NOMO-1 treated with DMSO at 0.1 percent for 48 hours (cell line): ENCODE measurements at regions not wholly inside any gene's neighbourhood (a gene's known extent, or its start where the extent isn't known, plus 50 kb on each side); places are given as distances from the start of the nearest gene placed in this dataset.

Source experiments
- DNase-seq: peaks from one replicate; lab custom pipeline; 2025; ENCODE audit not compliant: unreplicated experiment; lab: John Stamatoyannopoulos, UW

- DNase-seq, result no peak
Observed at GRCh38 chr2:150601280-150602038, 114.0 kb upstream of the RND3 start.

- no peak for DNase-seq
Observed at GRCh38 chr2:150599889-150600288, 112.4 kb upstream of the RND3 start.

- no peak for DNase-seq
Observed at GRCh38 chr2:150598383-150598782, 110.9 kb upstream of the RND3 start.

DNA sequence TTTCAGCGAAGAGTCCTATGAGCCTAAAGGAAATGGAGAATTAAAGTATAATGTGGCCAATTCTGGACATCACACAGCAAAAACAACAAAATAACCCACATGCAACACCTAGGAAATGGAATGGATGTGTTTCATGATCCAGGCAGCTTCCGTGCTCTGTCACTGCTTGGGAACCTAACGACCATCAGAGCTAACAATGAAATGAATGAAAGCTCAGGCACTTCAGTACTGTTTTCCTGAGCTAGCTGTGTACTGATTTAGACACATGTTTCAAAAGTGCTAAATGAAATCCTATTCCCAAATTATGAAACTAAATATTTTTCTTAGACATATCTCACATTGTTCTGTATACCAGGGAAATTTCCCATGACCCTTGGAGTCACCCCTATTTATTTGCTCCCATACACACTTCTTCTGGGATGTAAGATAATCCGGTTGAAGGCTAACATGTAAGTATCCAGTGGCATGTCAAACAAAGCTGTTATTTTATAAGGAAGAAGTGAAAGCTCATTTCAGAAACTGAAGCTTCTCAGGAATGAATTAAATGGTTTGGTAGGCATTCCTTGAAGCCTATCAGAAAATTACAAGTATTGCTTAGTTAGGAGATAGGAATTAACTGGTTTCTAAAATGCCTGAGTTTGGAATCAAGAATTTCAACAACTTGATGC is 108.5 kb upstream of the RND3 start:
- DNase-seq, result no peak

DNA sequence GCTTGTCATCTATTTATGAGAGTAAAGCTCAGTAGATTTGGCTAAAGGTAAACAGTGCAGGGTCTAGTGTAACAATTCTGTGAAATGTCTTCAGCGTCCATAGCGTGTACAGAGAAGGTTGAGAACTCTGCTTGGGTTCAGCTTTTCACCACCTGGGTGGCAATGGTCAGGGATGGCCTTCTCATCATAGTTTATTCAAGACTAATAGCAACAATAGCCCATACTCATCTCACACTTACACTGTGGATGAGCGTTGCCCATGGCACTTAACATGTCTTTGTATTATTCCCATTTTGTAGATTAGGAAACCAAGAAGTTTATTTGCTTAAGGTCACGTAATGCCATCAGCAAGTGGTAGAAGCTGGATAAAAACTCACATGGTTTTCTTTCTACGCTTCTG is 106.8 kb upstream of the RND3 start:
- no peak for DNase-seq

GRCh38 chr2:150591496-150592285 is 104.2 kb upstream of the RND3 start:
- no peak for DNase-seq

DNA sequence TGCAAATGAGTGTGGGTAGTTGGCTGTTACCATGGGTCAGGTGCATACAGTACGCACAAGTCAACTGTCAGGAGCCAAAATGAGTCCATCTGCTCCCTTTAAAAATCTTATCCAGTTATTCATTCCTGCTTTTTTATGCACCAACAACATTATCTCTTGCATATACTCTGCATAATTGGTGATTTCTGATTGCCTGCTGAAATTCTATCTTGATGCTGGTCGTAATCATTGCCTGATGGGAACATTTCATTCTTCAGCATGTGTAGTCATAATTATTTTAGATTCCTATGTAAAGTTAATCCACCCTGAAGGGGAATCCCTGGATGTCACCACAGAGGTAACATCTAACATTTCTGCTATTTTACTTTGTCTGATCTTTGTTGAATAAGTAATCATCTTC is 102.2 kb upstream of the RND3 start:
- DNase-seq, result no peak

- no peak for DNase-seq
Observed at GRCh38 chr2:150588506-150588870, 101.0 kb upstream of the RND3 start.

GRCh38 chr2:150587547-150588505 is 100.4 kb upstream of the RND3 start:
- DNase-seq, result no peak

DNA sequence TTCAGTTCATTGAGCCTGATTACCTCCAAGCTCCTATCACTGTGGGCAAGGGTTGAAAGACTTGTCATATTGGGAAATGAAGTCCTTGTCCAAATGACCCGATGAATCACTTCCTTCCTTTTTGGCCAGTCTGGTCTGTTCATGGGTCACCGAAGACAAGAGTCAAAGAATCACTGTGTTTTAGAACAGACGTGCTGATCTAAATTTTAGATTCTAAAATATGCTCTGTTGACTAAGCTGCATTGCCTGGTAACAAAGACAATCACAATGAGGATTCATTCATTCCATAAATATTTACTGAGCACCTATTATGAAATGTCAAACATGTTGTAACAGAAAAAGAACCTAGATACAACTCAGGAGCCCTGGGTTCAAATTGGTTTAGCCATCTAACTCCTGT is 99.4 kb upstream of the RND3 start:
- DNase-seq, result no peak

GRCh38 chr2:150585221-150585971 is 97.9 kb upstream of the RND3 start:
- DNase-seq, result no peak

GRCh38 chr2:150584081-150584480 is 96.6 kb upstream of the RND3 start:
- no peak for DNase-seq

- DNase-seq, result no peak
Observed at GRCh38 chr2:150581717-150582472, 94.4 kb upstream of the RND3 start.

DNA sequence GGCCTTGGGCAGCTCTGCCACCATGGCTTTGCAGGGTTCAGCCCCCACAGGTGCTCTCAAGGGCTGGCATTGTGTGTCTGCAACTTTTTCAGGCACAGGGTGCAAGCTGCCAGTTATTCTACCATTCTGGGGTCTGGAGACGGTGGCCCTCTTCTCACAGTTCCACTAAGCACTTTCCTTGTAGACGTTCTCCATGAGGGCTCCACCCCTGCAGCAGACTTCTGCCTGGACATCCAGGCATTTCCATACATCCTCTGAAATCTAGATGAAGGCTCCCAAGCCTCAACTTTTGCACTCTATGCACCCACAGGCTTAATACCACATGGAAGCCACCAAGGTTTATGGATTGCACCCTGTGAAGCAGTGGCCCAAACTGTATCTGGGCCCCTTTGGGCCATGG is 91.0 kb upstream of the RND3 start:
- no peak for DNase-seq

DNA sequence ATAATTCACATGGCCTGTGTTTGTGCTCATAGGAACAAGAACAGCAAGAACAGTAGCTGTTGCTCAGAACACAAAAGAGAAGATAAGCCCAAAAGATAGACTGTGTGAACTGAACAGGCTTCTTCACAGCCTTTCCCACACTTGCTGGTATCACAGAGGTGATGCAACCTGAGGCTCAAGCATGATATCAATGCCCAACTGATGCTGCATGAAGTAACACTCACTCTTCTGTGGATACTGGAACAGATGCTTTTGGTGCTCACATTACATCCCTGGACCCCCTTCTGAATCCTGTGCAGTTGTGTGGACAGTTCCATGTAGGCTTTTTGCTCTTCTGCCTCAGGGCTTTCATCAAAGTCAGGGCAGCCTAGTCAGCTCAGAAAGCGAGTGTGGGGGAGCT is 88.4 kb upstream of the RND3 start:
- DNase-seq, result no peak

DNA sequence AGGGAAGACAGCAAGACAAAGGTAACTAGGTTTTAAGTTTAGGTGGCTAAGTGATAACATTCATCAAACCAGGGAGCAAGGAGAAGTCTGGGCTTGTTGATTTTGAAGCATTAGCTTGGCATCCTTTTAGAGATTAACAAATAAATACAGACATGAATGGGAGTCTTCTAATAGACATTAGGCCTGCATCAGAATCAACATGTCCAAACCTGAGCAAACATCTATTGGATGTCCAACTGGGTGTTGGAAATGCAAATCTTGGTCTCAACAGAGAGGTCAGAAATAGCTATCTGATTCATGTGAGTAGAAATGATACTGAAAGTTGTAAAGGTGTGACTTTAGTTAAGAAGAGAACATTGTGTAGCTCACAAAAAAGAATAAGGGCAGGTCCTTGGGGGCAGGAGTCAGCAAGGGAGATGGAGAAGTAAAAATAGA is 85.5 kb upstream of the RND3 start:
- DNase-seq, result no peak

- no peak for DNase-seq
Observed at GRCh38 chr2:150572194-150572766, 84.8 kb upstream of the RND3 start.

GRCh38 chr2:150571121-150571520 is 83.7 kb upstream of the RND3 start:
- no peak for DNase-seq

- DNase-seq, result no peak
Observed at GRCh38 chr2:150570712-150571111, 83.2 kb upstream of the RND3 start.
